ENCODE measurements at regions not wholly inside any gene's neighbourhood (a gene's known extent, or its start where the extent isn't known, plus 50 kb on each side); places are given as distances from the start of the nearest gene placed in this dataset.
A peak's percentile ranks its signal among the peaks of the same experiment; 100 is the strongest.
"Not testable (repeated sequence)": the region's sequence is repeated elsewhere in the genome, so short reads cannot be mapped to it uniquely, and the experiment has no call there.

DNA sequence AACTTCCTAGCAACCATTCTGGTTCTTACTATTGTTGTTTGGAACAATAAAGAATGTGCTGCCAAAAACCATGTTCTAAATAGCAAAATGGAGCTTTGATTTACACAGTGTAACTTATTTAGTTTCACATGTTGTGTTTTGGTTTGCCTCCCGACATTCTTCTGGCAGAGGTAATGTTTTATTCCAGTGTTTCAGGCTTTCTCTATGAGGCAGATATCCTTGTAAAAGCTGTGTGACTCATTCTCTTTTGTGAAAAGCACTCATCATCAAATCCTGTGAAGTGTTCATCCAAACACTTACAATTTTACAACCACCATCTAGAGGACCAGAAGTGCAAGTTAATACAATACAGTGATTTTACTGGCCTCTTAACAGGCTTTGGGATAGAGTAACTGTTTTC, 219.0 kb upstream of the GIMD1 start:
- DNase-seq, result peak in 1 of 2 experiments; percentile 7

DNA sequence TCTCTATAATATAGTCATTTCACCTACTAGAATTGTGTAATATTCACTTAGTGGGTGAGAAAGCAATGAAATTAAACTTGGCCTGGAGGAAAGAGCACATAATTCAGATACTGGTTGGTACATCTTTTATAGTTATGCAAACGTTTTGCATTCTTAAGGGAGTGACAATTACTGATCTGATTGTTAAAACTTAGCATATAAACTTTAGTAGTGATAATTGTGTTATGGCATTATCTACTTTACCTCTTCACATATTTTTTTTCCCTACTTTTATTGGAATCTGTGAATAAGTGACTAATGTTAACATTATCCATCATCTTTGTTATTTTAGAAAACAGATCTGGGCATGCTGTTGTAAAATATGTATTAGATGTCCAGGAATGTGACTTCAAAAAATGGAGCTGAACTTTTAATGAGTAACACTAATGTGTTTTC, 217.4 kb upstream of the GIMD1 start:
- no peak for DNase-seq

DNA sequence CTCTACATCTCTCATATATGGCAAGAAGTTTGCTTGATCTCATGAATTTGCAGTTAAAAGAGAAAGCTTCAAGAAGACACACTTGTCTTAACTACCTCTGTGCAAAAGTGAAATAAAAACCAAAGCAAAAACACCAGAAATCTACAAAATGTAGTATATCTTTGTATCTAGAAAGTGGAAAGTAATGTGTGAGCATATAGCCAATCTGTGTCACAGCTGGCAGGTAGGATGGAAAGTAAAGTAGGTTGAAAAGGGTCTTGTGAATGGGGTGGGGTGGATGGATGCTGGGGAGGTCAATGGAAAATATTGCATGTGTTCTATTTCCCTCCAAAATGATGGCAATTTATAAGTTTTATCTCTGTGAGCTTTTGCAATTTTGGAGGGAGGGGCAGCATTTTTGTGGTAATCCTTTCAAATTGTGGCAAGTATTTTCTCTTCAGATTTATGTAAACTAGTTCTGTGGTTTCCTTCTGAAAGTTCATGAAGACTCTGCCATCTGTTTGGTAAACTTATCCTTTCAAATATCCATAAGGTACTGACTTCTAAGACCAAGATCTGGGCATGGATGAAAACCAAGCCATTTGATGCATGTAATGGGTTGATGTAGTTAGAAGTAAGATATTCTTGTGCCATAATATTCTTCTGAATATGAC, 215.9 kb upstream of the GIMD1 start:
- DNase-seq, result no peak

DNA sequence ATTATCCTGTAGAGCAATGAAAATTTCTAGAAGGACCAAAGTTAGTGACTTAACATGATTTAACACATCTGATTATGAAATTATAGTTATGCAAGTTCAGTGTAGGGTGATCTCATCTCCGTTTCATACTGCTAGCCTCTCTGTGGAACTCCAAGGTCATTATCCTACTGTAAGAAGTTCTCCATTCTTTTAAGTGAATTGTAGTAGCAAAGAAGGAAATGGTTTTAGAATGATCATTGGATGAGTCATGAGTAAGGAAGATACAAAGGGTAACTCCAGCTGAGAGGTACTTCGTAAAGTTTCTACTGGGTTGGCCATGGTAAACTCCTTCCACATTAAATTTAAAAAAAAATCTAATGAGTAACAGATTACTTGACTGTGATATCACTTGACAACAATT, 215.0 kb upstream of the GIMD1 start:
- peak; percentile 66 to 90 for DNase-seq

DNA sequence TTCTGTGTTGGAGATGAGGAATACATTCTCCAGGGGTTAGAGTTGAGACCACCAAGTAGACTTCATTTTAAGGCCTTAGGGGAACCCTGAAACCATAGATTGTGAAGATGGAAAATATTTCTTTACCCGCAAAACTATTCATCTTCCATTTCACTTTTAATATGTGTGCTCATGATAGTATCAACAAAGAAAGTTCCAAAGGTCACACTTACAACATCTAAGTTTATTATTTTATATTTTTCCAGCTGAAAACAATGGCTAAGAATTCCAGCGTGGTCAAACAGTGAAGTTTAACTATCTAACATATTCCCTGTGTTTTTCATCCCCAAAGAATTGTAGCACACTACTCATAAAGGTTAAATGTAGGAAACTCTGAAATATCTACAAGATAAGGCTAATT, 214.5 kb upstream of the GIMD1 start:
- DNase-seq, result no peak

DNA sequence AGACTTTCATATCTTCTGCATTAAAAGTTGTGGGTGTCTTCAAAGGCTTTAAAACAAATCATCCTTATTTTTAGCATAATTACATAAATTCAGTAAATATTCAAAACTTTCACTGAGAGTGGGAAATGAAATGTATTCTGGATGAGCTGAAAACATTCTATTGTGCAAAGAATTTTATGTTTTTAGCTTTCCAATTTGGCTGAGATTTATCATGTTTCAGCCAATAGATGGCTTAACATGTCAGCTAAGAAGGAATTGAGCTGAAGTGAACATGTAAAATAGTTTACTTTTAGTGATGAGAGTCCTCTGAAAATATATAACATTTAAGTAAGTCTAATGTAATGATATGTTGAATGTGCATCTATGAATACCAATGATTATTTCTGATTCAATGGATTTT, 213.5 kb upstream of the GIMD1 start:
- no peak for DNase-seq

DNA sequence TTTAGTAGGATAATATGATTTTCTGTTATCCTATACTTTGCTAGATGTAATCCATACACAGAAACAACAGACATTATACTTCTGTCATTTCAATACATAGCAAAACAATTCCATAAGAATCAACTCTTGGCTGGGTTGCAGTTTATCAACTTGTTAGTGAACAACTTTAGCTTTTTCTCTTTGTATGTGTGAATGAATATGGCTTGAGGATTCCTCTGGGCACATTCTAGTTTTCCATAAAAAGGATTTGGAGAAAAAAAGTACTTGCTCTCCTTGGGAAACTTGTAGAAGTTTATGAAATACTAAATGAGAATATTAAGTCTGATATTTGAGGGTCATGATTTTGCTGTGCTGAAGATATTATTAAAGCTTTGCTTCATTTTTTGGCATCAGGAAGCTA, 210.7 kb upstream of the GIMD1 start:
- no peak for DNase-seq

DNA sequence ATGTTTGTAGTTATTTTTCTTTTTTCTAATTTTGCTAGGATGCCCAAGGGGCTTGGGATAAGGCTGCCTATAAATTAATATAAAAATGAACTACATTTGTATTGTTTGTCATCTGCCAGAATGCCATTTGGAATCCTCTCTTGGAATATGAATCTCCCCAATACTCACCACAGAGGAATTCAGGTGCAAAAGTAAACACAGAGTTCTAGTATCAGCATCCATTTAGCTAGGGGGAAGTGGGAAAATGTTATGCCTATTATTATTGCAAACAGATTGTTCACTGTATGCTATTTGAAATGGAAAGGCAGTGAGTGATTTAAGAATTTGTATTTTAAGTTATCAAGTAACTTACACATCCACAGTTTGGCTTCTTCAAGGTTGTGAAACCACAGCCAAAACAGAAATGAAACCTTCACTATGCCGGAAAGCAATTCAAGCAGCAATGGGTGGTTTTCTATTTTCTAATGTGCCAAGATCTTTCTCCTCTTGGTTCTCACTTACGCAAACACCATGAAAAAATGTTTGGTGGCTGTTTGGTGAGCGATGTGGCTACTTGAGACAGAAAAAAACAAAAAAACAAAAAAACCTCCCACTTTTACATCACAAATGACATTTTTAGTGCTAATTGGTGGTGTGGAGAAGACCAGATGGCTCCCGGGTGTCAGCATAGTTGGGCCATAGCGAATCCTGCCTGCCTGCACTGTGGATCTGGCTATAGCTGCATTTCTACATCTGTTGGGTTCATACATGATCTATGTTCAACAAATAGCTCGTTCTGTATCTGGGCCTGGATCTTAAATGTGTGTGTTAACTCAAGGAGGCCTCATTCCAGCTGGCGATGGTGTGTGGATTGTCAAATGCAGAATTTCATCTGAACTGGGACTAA, 200.8 kb upstream of the GIMD1 start:
- no peak for DNase-seq

DNA sequence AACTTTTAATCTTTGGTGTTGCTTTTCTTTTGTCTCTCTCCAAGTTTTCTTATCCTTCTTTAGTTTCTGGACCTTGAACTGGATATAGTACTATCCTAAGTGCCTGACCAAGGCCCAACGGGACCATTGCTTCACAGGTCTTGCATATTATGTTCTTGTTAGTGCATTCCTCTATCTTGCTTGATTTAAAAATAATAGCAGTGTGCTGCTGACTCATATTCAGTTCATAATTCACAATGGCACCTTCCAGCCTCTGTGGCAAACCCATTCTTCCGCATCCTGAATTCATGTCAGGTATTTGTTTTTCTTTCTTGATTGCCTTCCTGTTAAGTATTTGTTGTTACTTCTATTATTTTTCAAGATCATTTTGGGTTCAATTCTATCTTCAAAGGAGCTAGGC, 197.1 kb upstream of the GIMD1 start:
- DNase-seq, result no peak

DNA sequence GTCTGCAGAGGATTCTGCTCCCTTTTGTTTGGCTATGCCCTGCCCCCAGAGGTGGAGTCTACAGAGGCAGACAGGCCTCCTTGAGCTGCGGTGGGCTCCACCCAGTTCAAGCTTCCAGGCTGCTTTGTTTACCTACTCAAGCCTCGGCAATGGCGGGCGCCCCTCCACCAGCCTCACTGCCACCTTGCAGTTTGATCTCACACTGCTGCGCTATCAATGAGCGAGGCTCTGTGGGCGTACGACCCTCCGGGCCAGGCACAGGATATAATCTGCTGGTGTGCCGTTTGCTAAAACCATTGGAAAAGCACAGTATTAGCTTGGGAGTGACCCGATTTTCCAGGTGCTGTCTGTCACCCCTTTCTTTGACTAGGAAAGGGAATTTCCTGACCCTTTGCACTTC, 195.1 kb upstream of the GIMD1 start:
- not testable (repeated sequence) for DNase-seq

DNA sequence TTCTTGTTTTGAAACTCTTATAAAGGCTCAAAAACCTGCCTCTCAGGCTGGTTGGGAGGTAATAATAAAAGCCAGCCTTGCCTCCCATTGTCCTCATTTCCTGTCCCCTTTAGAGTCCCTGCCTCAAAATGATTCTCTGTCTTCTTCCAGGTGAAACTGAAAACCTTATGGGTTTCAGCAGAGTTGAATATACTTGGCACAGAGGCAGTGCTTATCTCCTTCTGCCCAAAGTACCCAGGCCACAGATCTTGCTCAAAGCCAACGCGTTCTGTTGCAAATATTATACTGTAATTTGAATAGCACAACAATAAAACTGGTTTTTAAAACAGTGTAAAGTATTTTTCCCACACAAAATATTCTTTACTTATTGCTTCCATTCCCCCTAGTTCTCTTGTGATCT, 183.1 kb upstream of the GIMD1 start:
- no peak for DNase-seq

DNA sequence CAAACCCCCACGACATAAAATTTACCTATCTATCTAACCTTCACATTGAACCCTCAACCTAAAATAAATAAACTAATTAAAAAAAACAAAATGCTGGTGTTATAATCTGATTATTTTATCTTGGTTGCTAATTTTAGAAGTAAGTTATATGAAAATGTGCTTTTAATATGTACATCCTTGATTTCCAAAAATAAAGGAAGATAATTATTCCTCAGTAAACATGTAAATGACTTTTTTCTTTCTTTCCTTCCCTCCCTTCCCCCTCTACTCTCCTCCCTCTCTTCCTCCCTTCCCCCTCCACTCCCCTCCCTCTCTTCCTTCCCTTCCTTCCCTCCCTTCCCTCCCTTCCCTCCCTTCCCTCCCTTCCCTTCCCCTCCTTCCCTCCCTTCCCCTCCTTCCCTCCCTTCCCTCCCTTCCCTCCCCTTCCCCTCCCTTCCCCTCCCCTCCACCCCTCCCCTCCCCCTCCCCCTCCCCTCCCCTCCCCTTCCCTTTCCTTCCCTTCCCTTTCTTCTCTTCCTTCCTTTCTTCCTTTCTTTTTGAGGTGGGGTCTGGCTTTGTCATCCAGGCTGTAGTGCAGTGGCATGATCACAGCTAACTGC, 180.0 kb upstream of the GIMD1 start:
- no peak for DNase-seq

DNA sequence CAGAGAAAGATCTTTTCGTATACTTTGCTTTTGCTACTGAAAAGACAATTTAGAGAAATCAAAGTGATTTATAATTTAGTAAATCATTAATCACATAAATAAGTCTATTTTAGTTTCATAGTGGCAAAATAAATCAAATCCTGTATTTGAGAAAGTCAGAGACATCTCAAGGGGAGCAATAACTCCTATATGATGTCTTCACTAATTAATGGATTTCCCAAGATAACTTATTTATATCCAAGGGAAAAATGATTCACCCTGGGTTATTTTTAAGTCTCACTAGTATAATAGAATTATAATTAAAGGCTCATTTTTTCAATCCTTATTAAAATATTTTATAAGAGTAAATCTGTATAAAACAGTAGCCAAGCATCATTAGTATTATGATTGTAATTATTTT, 177.8 kb upstream of the GIMD1 start:
- no peak for DNase-seq

DNA sequence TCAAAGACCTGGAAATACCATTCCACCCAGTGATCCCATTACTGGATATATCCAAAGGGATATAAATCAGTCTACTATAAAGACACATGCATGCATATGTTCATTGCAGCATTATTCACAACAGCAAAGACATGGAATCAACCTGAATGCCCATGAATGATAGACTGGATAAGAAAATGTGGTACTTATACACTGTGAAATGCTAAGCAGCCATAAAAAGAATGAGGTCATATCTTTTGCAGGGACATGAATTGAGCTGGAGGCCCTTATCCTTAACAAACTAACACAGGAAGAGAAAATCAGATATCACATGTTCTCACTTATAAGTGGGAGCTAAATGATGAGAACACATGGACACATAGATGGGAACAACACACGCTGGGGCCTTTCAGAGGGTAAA, 174.0 kb upstream of the GIMD1 start:
- DNase-seq, result not testable (repeated sequence)

DNA sequence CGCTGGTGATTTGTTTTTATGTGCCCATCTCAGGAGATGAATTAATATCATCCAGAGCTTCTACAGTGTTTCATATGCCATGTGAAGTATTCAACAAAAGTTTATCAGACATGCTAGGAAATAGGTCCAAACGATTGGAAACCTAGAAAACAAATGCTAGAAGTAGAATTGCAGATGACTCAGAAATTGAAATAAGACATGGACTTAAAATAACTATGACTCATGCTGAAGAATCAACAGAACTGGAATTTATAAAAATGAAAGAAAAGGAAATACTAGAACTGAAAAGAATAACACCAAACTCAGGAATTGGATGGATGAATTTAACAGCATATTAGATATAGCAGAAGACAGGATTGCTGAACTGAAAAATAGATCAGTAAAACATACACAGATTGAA, 172.7 kb upstream of the GIMD1 start:
- peak in 1 of 2 experiments; percentile 2 for DNase-seq

DNA sequence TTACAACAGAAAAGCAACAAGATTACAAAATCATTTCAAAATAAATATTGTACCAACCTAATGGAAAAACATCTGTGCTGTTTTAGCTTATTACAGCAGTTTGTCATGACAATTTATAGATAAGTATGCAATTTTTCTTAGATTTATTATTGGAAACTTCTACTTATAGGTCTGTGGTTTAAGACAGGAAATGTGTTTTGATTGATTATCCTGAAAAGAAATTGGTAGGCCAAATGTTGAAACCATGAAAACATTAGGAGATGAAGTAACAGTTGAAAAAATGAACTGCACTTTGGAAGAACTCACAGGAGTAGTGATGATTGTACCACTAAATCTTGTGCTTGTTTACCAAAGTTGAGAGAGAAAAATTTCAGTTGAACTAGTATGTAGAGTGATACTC, 162.2 kb upstream of the GIMD1 start:
- DNase-seq, result no peak

DNA sequence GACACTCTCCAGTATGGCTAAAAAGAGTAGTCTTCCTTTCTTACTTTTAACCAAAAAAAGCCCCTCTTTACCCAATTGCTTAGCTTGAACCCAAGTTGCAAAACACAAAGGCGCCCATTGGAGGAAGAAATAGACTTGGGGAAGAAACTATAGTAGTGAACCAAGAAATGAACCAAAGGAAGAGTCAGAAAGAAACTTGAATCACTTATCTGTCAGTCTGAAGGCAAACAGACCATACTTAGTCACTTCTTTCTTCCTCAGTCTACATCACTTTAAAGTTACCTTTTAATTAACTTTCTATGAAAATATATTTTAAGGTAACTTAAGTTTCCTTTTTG, 161.4 kb upstream of the GIMD1 start:
- DNase-seq, result no peak

DNA sequence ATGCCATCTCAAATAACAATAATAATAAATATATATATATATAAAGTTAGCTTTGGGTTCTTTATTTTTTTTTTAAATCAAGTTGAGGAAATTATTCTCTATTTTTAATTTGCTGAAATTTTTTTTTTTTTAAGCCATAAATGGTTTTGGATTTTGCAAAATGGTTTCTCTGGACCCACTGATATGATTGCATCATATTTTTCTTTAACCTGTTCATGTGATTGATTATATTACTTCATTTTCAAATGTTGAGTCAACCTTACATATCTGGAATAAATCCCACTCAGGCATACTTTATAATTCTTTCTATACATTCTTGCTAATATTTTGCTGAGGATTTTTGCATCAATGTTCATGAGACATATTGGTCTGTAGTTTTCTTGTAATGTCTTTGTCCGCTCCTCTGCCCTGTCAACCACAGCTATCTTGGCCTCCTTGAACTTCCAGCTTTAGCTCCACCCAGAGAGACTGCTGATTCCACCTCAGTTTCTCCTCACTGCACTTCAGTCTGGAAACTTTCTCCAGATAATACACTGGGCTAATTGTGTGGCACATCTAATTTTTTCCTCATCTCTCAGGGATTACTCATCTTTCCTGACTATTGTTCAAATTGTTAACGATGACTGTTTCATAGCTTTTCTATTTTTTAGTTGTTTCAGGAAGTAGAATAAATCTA, 160.9 kb upstream of the GIMD1 start:
- DNase-seq, result peak in 1 of 2 experiments; percentile 0

DNA sequence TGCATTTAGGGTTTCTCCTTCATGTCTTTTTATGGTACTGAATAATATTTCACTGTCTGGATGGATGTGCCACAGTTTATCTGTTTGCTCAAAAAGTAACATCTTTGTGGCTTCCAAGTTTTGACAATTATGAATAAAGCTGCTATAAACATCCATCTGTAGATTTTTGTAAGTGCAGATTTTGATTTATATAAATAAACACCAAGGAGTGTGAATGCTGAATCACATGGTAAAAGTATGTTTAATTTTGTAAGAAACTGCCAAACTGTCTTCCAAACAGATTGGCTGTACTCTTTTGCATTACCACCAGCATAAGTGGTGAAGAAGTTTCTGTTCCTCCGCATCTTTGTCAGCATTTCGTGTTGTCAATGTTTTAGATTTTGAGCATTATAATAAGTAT, 158.7 kb upstream of the GIMD1 start:
- DNase-seq, result no peak

DNA sequence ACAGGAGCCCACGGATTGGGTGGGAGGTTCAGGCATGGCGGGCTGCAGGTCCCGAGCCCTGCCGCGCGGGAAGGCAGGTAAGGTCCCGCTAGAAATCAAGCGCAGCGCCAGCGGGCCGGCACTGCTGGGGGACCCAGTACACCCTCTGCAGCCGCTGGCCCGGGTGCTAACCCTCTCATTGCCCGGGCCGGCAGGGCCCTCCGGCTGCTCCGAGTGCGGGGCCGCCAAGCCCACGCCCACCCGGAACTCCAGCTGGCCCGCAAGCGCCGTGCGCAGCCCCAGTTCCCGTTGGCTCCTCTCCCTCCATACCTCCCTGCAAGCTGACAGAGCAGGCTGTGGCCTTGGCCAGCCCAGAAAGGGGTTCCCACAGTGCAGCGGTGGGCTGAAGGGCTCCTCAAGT, 156.8 kb upstream of the GIMD1 start:
- DNase-seq, result not testable (repeated sequence)

DNA sequence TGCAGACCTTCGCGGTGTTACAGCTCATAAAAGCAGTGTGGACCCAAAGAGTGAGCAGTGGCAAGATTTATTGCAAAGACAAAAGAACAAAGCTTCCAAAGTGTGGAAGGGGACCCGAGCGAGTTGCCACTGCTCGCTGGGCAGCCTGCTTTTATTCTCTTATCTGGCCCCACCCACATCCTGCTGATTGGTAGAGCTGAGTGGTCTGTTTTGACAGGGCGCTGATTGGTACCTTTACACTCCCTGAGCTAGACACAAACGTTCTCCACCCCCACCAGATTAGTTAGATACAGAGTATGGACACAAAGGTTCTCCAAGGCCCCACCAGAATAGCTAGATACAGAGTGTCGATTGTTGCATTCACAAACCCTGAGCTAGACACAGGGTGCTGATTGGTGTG, 156.2 kb upstream of the GIMD1 start:
- not testable (repeated sequence) for DNase-seq

DNA sequence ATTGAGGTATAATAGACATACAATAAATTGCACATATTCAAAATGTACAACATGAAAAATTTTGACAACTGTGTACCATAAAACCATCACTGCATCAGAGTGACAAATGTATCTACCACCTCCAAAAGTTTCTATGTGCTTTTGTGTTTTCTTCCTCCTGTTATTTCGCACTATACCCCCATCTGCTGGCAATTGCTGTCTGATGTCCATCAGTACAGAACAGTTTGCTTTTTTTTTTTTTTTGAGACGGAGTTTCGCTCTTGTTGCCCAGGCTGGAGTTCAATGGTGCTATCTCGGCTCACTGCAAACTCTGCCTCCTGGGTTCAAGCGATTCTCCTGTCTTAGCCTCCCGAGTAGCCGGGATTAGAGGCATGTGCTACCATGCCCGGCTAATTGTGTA, 154.3 kb upstream of the GIMD1 start:
- DNase-seq, result no peak

DNA sequence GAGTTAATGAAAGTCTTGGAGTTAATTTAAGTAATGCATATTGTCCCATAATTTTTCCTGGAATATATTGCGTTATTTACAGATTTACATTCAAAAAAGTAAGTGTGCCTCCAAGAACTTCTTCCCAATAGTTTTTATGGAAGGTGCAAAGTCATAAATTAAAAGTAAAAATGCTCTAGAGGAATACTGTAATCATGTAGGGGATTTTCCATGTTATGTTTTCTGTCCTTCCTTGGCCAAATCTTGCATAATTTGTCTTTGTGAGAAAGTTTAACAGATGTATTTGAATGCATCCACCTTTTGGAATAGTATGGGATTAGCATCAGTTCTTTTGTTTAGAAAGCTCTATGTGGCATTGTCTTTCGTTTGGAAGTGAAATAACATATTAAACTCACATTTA, 144.1 kb upstream of the GIMD1 start:
- DNase-seq, result no peak

DNA sequence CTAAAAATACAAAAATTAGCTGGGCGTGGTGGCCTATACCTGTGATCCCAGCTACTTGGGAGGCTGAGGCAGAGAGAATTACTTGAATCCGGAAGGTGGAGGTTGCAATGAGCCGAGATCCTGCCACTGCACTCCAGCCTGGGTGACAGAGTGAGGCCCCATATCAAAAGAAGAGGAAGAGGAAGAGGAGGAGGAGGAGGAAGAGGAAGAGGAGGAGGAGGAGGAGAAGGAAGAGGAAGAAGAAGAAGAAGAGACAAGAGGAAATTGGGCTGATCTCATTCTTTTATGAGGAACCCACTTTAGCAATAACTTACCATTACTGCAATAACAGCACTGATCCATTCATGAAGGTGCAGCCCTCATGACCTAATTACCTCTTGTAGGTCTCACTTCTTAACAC, 138.9 kb upstream of the GIMD1 start:
- DNase-seq, result no peak
